ENCODE measurements at regions not wholly inside any gene's neighbourhood (a gene's known extent, or its start where the extent isn't known, plus 50 kb on each side); places are given as distances from the start of the nearest gene placed in this dataset.

- 1% methylated on average over 7 of the region's 9 CpGs for WGBS (ENCODE audit: insufficient coverage)
- no peaks in the 10 kb centered on the region for H3K4me1 ChIP-seq (ENCODE audit: control insufficient read depth in 2 of 2, insufficient read depth in 2 of 2, low read length in 2 of 2)
- Mint-ChIP-seq H3K9me3 (ENCODE audit: insufficient read depth) (no peaks in the 10 kb centered on the region), H3K4me3 (no peak overlapping the region), H3K4me1 (no peaks in the 10 kb centered on the region), H3K27ac (no peak overlapping the region), H3K27me3 (no peaks in the 10 kb centered on the region)
- no peak overlapping the region for H3K4me3 ChIP-seq (ENCODE audit: control extremely low read depth in 1 of 5, extremely low read depth in 1 of 5, insufficient read depth in 1 of 5, low read depth in 2 of 5, low read length in 4 of 5)
- DNase-seq (no peak), ATAC-seq (ENCODE audit: low read depth) (no peak)
- no peak for TF ChIP-seq EZH2 (IDR thresholded peaks at IDR 0.05; ENCODE audit: borderline replicate concordance, insufficient read depth, low read depth, low read length, poor library complexity, severe bottlenecking)
- ChIA-PET CTCF (no interaction called here), POLR2A (no interaction called here)
- H3K4me2 ChIP-seq (replicated peaks; ENCODE audit: low read depth, low read length, poor library complexity, severe bottlenecking), result no peak overlapping the region
- H3K36me3 ChIP-seq (replicated peaks in 1 of 2; ENCODE audit: control extremely low read depth in 1 of 2, control insufficient read depth in 1 of 2, extremely low read depth in 1 of 2, insufficient read depth in 2 of 2, low read length in 1 of 2), result no peaks in the 10 kb centered on the region
- no peaks in the 10 kb centered on the region for H3K9me3 ChIP-seq (ENCODE audit: control extremely low read depth in 1 of 3, control insufficient read depth in 2 of 3, insufficient read depth in 1 of 3, low read length in 2 of 3)
- no peaks in the 10 kb centered on the region for H3K79me2 ChIP-seq (ENCODE audit: control insufficient read depth, insufficient read depth, low read length)
- no peak overlapping the region for H3K27ac ChIP-seq (ENCODE audit: low read length in 2 of 2)
- intact Hi-C loops (cut with micrococcal nuclease), result no loop called here
- no peak overlapping the region for H3K9ac ChIP-seq (ENCODE audit: low read length)
- H4K20me1 ChIP-seq (ENCODE audit: control insufficient read depth, insufficient read depth, low read length, poor library complexity, severe bottlenecking), result no peaks in the 10 kb centered on the region
- no peak overlapping the region for H2AFZ ChIP-seq (ENCODE audit: insufficient read depth, low read depth, low read length, poor library complexity, severe bottlenecking)
- no peaks in the 10 kb centered on the region for H3K27me3 ChIP-seq (replicated peaks in 1 of 4; ENCODE audit: control extremely low read depth in 1 of 4, control insufficient read depth in 3 of 4, insufficient read depth in 4 of 4, low read length in 3 of 4)
These were observed 217.2 kb upstream of the WWC1 start for GRCh38 chr5:168073991-168074800.

GRCh38 chr5:168075387-168075786 is 216.1 kb upstream of the WWC1 start:
- CTCF ChIA-PET, result no interaction called here
- TF ChIP-seq CTCF (IDR thresholded peaks at IDR 0.05), result no peak
- TF ChIP-seq EZH2 (IDR thresholded peaks at IDR 0.05; ENCODE audit: borderline replicate concordance, insufficient read depth, low read depth, low read length, poor library complexity, severe bottlenecking), result no peak

More at GRCh38 chr5:168075387-168075786, 216.1 kb upstream of the WWC1 start:
- Mint-ChIP-seq H3K27me3 (no peaks in the 10 kb centered on the region), H3K9me3 (ENCODE audit: insufficient read depth) (no peaks in the 10 kb centered on the region), H3K4me1 (no peaks in the 10 kb centered on the region), H3K4me3 (no peak overlapping the region), H3K27ac (no peak overlapping the region)
- Histone ChIP-seq H3K9me3 (ENCODE audit: control extremely low read depth in 1 of 3, control insufficient read depth in 2 of 3, insufficient read depth in 1 of 3, low read length in 2 of 3) (no peaks in the 10 kb centered on the region), H3K4me2 (replicated peaks; ENCODE audit: low read depth, low read length, poor library complexity, severe bottlenecking) (no peak overlapping the region), H3K27ac (ENCODE audit: low read length in 2 of 2) (no peak overlapping the region), H4K20me1 (ENCODE audit: control insufficient read depth, insufficient read depth, low read length, poor library complexity, severe bottlenecking) (no peaks in the 10 kb centered on the region), H3K79me2 (ENCODE audit: control insufficient read depth, insufficient read depth, low read length) (no peaks in the 10 kb centered on the region), H3K9ac (ENCODE audit: low read length) (no peak overlapping the region), H3K27me3 (replicated peaks in 1 of 4; ENCODE audit: control extremely low read depth in 1 of 4, control insufficient read depth in 3 of 4, insufficient read depth in 4 of 4, low read length in 3 of 4) (no peaks in the 10 kb centered on the region), H2AFZ (ENCODE audit: insufficient read depth, low read depth, low read length, poor library complexity, severe bottlenecking) (no peak overlapping the region), H3K4me1 (ENCODE audit: control insufficient read depth in 2 of 2, insufficient read depth in 2 of 2, low read length in 2 of 2) (no peaks in the 10 kb centered on the region), H3K36me3 (replicated peaks in 1 of 2; ENCODE audit: control extremely low read depth in 1 of 2, control insufficient read depth in 1 of 2, extremely low read depth in 1 of 2, insufficient read depth in 2 of 2, low read length in 1 of 2) (no peaks in the 10 kb centered on the region), H3K4me3 (ENCODE audit: control extremely low read depth in 1 of 5, extremely low read depth in 1 of 5, insufficient read depth in 1 of 5, low read depth in 2 of 5, low read length in 4 of 5) (no peak overlapping the region)
- 92% methylated on average over 3 of the region's 3 CpGs for WGBS (ENCODE audit: insufficient coverage)
- POLR2A ChIA-PET, result no interaction called here
- intact Hi-C loops (cut with micrococcal nuclease), result no loop called here
- DNase-seq (no peak), ATAC-seq (ENCODE audit: low read depth) (no peak)
